Mesenchymal stem cell (in vitro differentiated cells and primary cell): ENCODE measurements at regions not wholly inside any gene's neighbourhood (a gene's known extent, or its start where the extent isn't known, plus 50 kb on each side); places are given as distances from the start of the nearest gene placed in this dataset.

Experiments
- DNase-seq: peaks from one replicate; pipeline ENCODE4 v3.0.0-alpha.2; 2013
- H2AFZ ChIP-seq: one replicate; pipeline ENCODE4 v1.6.1; 2013; ENCODE audit warnings: low read depth, mild to moderate bottlenecking, control low read depth, inconsistent platforms, low read length, moderate library complexity
- H2AK5ac ChIP-seq: 2 replicates; pipeline ENCODE4 v1.6.1; 2013; ENCODE audit warnings: low read length, moderate library complexity, mild to moderate bottlenecking, inconsistent platforms; ENCODE audit not compliant: severe bottlenecking
- H2BK120ac ChIP-seq: one replicate; pipeline ENCODE4 v1.6.1; 2013; ENCODE audit warnings: low read depth, mild to moderate bottlenecking, inconsistent platforms, low read length, moderate library complexity
- H2BK12ac ChIP-seq, 2 experiments: one replicate each; pipeline ENCODE4 v1.6.1; 2013; ENCODE audit warnings: inconsistent platforms in 2 of 2, low read length in 2 of 2, mild to moderate bottlenecking in 2 of 2, moderate library complexity in 2 of 2, control low read depth in 1 of 2
- H2BK15ac ChIP-seq: one replicate; pipeline ENCODE4 v1.6.1; 2013; ENCODE audit warnings: mild to moderate bottlenecking, low read depth, inconsistent platforms; ENCODE audit not compliant: poor library complexity, severe bottlenecking
- H2BK5ac ChIP-seq: 2 replicates; pipeline ENCODE4 v1.6.1; 2013; ENCODE audit warnings: low read depth, mild to moderate bottlenecking, low read length, control low read depth, inconsistent platforms; ENCODE audit not compliant: poor library complexity, severe bottlenecking
- H3K14ac ChIP-seq, 2 experiments: one replicate each; pipeline ENCODE4 v1.6.1; 2013; ENCODE audit warnings: inconsistent platforms in 2 of 2, low read length in 2 of 2, control low read depth in 1 of 2, mild to moderate bottlenecking in 1 of 2, moderate library complexity in 1 of 2
- H3K18ac ChIP-seq, 2 experiments: one replicate each; pipeline ENCODE4 v1.6.1; 2013; ENCODE audit warnings: inconsistent platforms in 2 of 2, low read length in 2 of 2, control low read depth in 1 of 2, low read depth in 1 of 2, mild to moderate bottlenecking in 1 of 2
- H3K23ac ChIP-seq, 2 experiments: one replicate each; pipeline ENCODE4 v1.6.1; 2013; ENCODE audit warnings: inconsistent platforms in 2 of 2, low read length in 2 of 2, mild to moderate bottlenecking in 2 of 2, moderate library complexity in 2 of 2, control low read depth in 1 of 2
- H3K27ac ChIP-seq: 2 replicates; pipeline ENCODE4 v1.5.1; 2013; ENCODE audit warnings: mild to moderate bottlenecking, moderate library complexity, low read length, control low read depth, inconsistent platforms; ENCODE audit not compliant: poor library complexity, severe bottlenecking
- H3K27me3 ChIP-seq, 2 experiments: 2 replicates each; pipeline versions ENCODE4 v1.6.1 to v1.7.0; 2013; ENCODE audit warnings: low read length in 2 of 2, mild to moderate bottlenecking in 2 of 2, moderate library complexity in 2 of 2, control low read depth in 1 of 2, inconsistent platforms in 1 of 2; ENCODE audit not compliant: control insufficient read depth in 1 of 2, insufficient read depth in 1 of 2
- H3K36me3 ChIP-seq, 2 experiments: 2 replicates each; pipeline versions ENCODE4 v1.6.1 to v1.7.0; 2013; ENCODE audit warnings: low read length in 2 of 2, control low read depth in 1 of 2, inconsistent platforms in 1 of 2, low read depth in 1 of 2, mild to moderate bottlenecking in 1 of 2; ENCODE audit not compliant: insufficient read depth in 2 of 2, control insufficient read depth in 1 of 2
- H3K4ac ChIP-seq, 2 experiments: one replicate each; pipeline ENCODE4 v1.6.1; 2013; ENCODE audit warnings: inconsistent platforms in 2 of 2, low read length in 2 of 2, mild to moderate bottlenecking in 2 of 2, moderate library complexity in 2 of 2, control low read depth in 1 of 2, low read depth in 1 of 2
- H3K4me1 ChIP-seq: 2 replicates; pipeline ENCODE4 v1.6.1; 2013; ENCODE audit warnings: low read depth, low read length, control low read depth; ENCODE audit not compliant: control insufficient read depth, insufficient read depth
- H3K4me2 ChIP-seq: 2 replicates; pipeline ENCODE4 v1.6.1; 2013; ENCODE audit warnings: low read length, mild to moderate bottlenecking, inconsistent platforms; ENCODE audit not compliant: poor library complexity, severe bottlenecking
- H3K4me3 ChIP-seq, 2 experiments: 2 replicates each; pipeline versions ENCODE4 v1.5.1 to v1.7.0; 2013; ENCODE audit warnings: low read length in 2 of 2, mild to moderate bottlenecking in 2 of 2, control low read depth in 1 of 2, low read depth in 1 of 2; ENCODE audit not compliant: insufficient read depth in 1 of 2
- H3K79me1 ChIP-seq: replicated peaks from 2 replicates; pipeline ENCODE4 v1.6.1; 2013; ENCODE audit warnings: mild to moderate bottlenecking, control low read depth, low read length, inconsistent platforms; ENCODE audit not compliant: poor library complexity, severe bottlenecking
- H3K9ac ChIP-seq: 2 replicates; pipeline ENCODE4 v1.7.0; 2013; ENCODE audit warnings: mild to moderate bottlenecking, low read length, moderate library complexity
- H3K9me3 ChIP-seq: 2 replicates; pipeline ENCODE4 v1.7.0; 2013; ENCODE audit warnings: mild to moderate bottlenecking, low read length; ENCODE audit not compliant: control insufficient read depth
- H4K8ac ChIP-seq: one replicate; pipeline ENCODE4 v1.6.1; 2013; ENCODE audit warnings: inconsistent platforms, mild to moderate bottlenecking, low read length, moderate library complexity
- H4K91ac ChIP-seq: one replicate; pipeline ENCODE4 v1.6.1; 2013; ENCODE audit warnings: mild to moderate bottlenecking, low read length, inconsistent platforms
- WGBS: methylation state at CpG from one replicate; pipeline ENCODE4 v1.1.7; 2013; ENCODE audit warnings: mixed read lengths; 5-methylcytosine and 5-hydroxymethylcytosine counted together

DNA sequence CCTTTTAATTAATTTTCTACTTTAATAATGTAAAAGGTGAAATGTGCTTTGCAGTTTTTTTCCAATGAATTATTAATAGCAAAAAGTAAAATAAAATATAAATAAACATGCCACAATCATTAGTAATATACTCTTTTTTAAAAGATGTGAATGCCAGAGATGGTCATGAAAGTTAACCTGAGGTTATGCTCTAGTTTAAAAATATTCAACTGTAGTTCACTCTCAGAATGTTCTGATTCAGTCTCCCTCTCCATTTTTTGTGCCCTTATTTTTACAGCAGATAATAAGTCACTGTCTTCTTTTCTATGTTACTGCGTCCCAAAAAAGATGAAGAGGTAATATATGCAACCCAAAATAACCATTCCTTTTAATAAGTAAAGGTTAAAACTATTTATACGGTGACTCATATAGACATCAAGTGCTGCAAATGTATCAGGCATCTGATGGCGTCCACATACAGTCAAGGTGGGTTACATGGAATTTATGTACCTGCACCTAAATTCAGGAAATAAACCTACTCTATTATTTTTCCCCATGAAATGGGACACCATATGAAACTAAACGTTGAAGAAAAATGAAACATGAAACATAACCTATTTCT, 153.6 kb upstream of the ZNF804A start:
- Histone ChIP-seq H2BK15ac (no peak overlapping the region), H2BK5ac (no peak overlapping the region), H3K4me3 (no peak overlapping the region)

GRCh38 chr2:184449760-184450159, 148.6 kb upstream of the ZNF804A start:
- no peak overlapping the region for H3K4me2 ChIP-seq
- no peak overlapping the region for H2BK12ac ChIP-seq
- H3K27ac ChIP-seq = no peak overlapping the region
- no peak overlapping the region for H2BK5ac ChIP-seq
- no peak overlapping the region for H3K9ac ChIP-seq
- H3K4me3 ChIP-seq = no peak overlapping the region
- no peak overlapping the region for H4K8ac ChIP-seq
- H3K18ac ChIP-seq = no peak overlapping the region
- H2BK120ac ChIP-seq = no peak overlapping the region
- no peaks in the 10 kb centered on the region for H3K9me3 ChIP-seq
- H3K4me1 ChIP-seq = no peaks in the 10 kb centered on the region
- H2AK5ac ChIP-seq = no peak overlapping the region
- 94% methylated on average over 1 of the region's 2 CpGs for WGBS
- H2BK15ac ChIP-seq = no peak overlapping the region
- H3K4ac ChIP-seq = no peak overlapping the region
- H3K79me1 ChIP-seq = no peaks in the 10 kb centered on the region
- H3K14ac ChIP-seq = no peak overlapping the region
- H3K27me3 ChIP-seq = no peaks in the 10 kb centered on the region
- DNase-seq = no peak
- no peak overlapping the region for H3K23ac ChIP-seq
- H2AFZ ChIP-seq = no peak overlapping the region
- H3K36me3 ChIP-seq = no peaks in the 10 kb centered on the region
- H4K91ac ChIP-seq = no peak overlapping the region

More for the DNA sequence above, 153.6 kb upstream of the ZNF804A start:
- Histone ChIP-seq H3K14ac (no peak overlapping the region), H2BK120ac (no peak overlapping the region), H2AK5ac (no peak overlapping the region), H3K18ac (no peak overlapping the region), H3K9ac (no peak overlapping the region), H4K91ac (no peak overlapping the region), H2AFZ (no peak overlapping the region), H3K4me2 (no peak overlapping the region), H3K79me1 (no peaks in the 10 kb centered on the region), H4K8ac (no peak overlapping the region), H3K4me1 (no peaks in the 10 kb centered on the region), H3K9me3 (no peaks in the 10 kb centered on the region), H3K23ac (no peak overlapping the region), H2BK12ac (no peak overlapping the region), H3K36me3 (no peaks in the 10 kb centered on the region), H3K27ac (no peak overlapping the region), H3K4ac (no peak overlapping the region), H3K27me3 (no peaks in the 10 kb centered on the region)
- 88% methylated on average over 3 of the region's 4 CpGs for WGBS
- DNase-seq = no peak

DNA sequence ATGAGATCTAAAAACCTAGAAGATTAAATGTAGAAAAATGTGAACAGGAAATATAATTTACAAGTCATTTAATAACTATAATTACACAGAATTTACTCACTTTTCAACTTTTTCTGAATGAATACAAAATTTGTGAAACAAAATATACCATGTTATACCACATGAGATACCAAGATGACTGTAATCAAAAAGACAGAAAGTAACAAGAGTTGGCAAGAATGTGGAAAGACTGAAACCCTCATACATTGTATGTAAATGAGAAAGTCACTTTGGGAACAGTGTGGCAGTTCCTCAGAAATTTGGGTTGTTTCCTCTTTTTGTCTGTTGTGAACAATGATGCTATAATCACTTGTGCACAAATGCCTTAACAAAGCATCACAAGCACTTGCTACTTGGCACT, 145.4 kb upstream of the ZNF804A start:
- H3K27ac ChIP-seq = no peak overlapping the region

GRCh38 chr2:184455624-184456023, 142.7 kb upstream of the ZNF804A start:
- no peak overlapping the region for H4K8ac ChIP-seq
- no peak overlapping the region for H3K14ac ChIP-seq
- H2BK15ac ChIP-seq = no peak overlapping the region
- WGBS = no CpG with 5 or more reads among the region's 1 CpG
- no peak overlapping the region for H3K18ac ChIP-seq
- H2AFZ ChIP-seq = no peak overlapping the region
- H3K4me1 ChIP-seq = no peaks in the 10 kb centered on the region
- no peak overlapping the region for H2AK5ac ChIP-seq
- no peak overlapping the region for H2BK5ac ChIP-seq
- H3K4me2 ChIP-seq = no peak overlapping the region
- no peak overlapping the region for H3K27ac ChIP-seq
- no peak overlapping the region for H3K4ac ChIP-seq
- no peaks in the 10 kb centered on the region for H3K79me1 ChIP-seq
- DNase-seq = no peak
- no peaks in the 10 kb centered on the region for H3K36me3 ChIP-seq
- no peak overlapping the region for H4K91ac ChIP-seq
- H3K23ac ChIP-seq = no peak overlapping the region
- H2BK120ac ChIP-seq = no peak overlapping the region
- H3K9me3 ChIP-seq = no peaks in the 10 kb centered on the region
- no peaks in the 10 kb centered on the region for H3K27me3 ChIP-seq
- H2BK12ac ChIP-seq = no peak overlapping the region
- H3K9ac ChIP-seq = no peak overlapping the region
- no peak overlapping the region for H3K4me3 ChIP-seq

More for the DNA sequence above, 145.4 kb upstream of the ZNF804A start:
- Histone ChIP-seq H3K18ac (no peak overlapping the region), H3K4me1 (no peaks in the 10 kb centered on the region), H2BK5ac (no peak overlapping the region), H3K9ac (no peak overlapping the region), H3K79me1 (no peaks in the 10 kb centered on the region), H2AFZ (no peak overlapping the region), H3K27me3 (no peaks in the 10 kb centered on the region), H3K4me3 (no peak overlapping the region), H3K9me3 (no peaks in the 10 kb centered on the region), H4K8ac (no peak overlapping the region), H2BK12ac (no peak overlapping the region), H2BK120ac (no peak overlapping the region), H4K91ac (no peak overlapping the region), H3K14ac (no peak overlapping the region), H2AK5ac (no peak overlapping the region), H3K4me2 (no peak overlapping the region), H3K4ac (no peak overlapping the region), H2BK15ac (no peak overlapping the region), H3K36me3 (no peaks in the 10 kb centered on the region), H3K23ac (no peak overlapping the region)
- DNase-seq = no peak
